NT2/D1 (cell line): ENCODE measurements at regions not wholly inside any gene's neighbourhood (a gene's known extent, or its start where the extent isn't known, plus 50 kb on each side); places are given as distances from the start of the nearest gene placed in this dataset.

Source experiments
- DNase-seq: peaks from one replicate; pipeline ENCODE4 v3.0.0-alpha.2; 2011; ENCODE audit warnings: low read depth, low spot score
- H3K27me3 ChIP-seq: 2 replicates; pipeline ENCODE4 v1.6.0; 2011; ENCODE audit warnings: mild to moderate bottlenecking; ENCODE audit not compliant: insufficient read length, insufficient read depth
- H3K36me3 ChIP-seq: 2 replicates; pipeline ENCODE4 v1.6.1; 2011; ENCODE audit warnings: mild to moderate bottlenecking, low read length, mixed read lengths; ENCODE audit not compliant: insufficient read depth, insufficient read length
- H3K4me1 ChIP-seq: 2 replicates; pipeline ENCODE4 v1.5.1; 2011; ENCODE audit not compliant: insufficient read depth, insufficient read length
- H3K4me3 ChIP-seq: 2 replicates; pipeline ENCODE4 v1.5.1; 2011; ENCODE audit warnings: low read depth; ENCODE audit not compliant: insufficient read length
- H3K9ac ChIP-seq: 2 replicates; pipeline ENCODE4 v1.6.0; 2011; ENCODE audit warnings: low read depth; ENCODE audit not compliant: insufficient read length
- H3K9me3 ChIP-seq: 2 replicates; pipeline ENCODE4 v1.5.1; 2011; ENCODE audit warnings: mild to moderate bottlenecking, low read length; ENCODE audit not compliant: insufficient read depth
- SUZ12 ChIP-seq: IDR thresholded peaks from 2 replicates; pipeline ENCODE4 v1.6.1; 2011; ENCODE audit not compliant: insufficient read length, insufficient read depth; ENCODE audit errors: extremely low read depth
- YY1 ChIP-seq: IDR thresholded peaks from 2 replicates; pipeline ENCODE4 v1.6.1; 2011; ENCODE audit not compliant: insufficient read length, insufficient read depth
- ZNF274 ChIP-seq: IDR thresholded peaks from 2 replicates; pipeline ENCODE4 v1.6.1; 2011; ENCODE audit warnings: mild to moderate bottlenecking, low read depth, low read length

DNA sequence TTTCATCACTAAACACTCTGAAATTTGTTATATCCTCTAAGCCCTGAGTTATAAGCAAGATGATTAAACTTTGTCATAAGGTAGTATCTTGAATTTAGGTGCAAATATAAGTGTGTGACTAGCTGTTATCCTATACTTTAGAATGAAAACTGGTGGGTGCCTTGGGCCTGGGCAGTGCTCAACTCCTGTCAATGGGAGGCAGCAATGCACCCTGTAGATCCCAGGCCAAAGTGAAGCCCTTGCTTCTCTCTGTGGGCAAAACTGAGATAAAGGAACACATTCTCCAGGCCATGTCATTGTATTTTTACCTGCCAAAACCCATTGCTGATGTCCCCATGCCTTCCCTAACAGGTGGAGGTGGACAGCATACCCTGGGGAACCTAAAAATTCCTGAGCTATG, 525.2 kb downstream of the TNS1 start:
- Histone ChIP-seq H3K36me3 (no peaks in the 10 kb centered on the region), H3K9ac (no peak overlapping the region), H3K4me1 (no peaks in the 10 kb centered on the region), H3K9me3 (peaks cover 6% of the 10 kb centered on the region), H3K4me3 (no peak overlapping the region), H3K27me3 (no peaks in the 10 kb centered on the region)
- DNase-seq: no peak
- TF ChIP-seq SUZ12 (no peak), YY1 (no peak), ZNF274 (no peak)

DNA sequence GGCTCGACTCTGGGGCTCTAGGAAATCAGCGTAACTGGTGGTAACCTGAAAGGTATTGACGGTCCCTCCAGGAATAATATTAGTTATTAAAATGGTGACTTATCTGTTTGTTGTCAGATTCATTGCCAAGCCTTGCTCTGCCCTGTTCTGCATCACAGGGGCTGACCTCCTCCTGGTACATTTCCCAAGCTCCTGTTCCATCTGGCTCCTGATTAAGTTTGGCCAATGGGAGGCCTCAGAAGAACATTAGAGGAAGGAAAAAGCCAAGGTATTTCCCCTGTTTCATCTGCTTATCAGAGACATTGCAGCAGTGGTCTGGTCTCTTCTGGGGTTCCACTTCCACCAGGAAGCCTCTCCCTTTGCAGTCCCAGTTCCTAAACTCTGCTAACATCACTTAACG, 527.0 kb downstream of the TNS1 start:
- TF ChIP-seq SUZ12 (no peak), YY1 (no peak)
- Histone ChIP-seq H3K9me3 (peaks cover under 1% of the 10 kb centered on the region; the same call in 1 of the 2 replicates), H3K9ac (no peak overlapping the region), H3K4me1 (no peaks in the 10 kb centered on the region), H3K27me3 (no peaks in the 10 kb centered on the region), H3K36me3 (no peaks in the 10 kb centered on the region), H3K4me3 (no peak overlapping the region)
- no peak for DNase-seq

DNA sequence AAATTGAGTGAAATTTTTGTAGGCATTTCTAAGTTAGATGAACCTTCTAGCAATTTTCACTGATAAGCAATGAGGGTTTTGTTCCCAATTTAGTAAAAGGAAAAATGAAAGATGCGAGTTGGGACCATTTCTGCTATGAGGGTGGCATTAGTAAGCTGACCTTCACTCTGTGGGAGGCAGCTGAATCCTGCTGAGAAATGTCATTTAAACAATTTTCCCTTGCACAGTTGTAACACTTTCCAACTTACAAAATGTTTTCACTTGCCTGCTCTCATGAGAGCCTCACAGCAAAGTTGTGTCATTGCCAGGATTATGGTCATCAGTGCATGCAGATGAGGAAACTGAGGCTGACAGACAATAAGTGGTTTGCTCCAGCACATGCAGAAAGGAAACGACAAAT, 527.7 kb downstream of the TNS1 start:
- TF ChIP-seq SUZ12: no peak
- no peak for TF ChIP-seq ZNF274
- no peak for TF ChIP-seq YY1
- no peak overlapping the region for H3K4me3 ChIP-seq
- H3K27me3 ChIP-seq: no peaks in the 10 kb centered on the region
- H3K9me3 ChIP-seq: no peaks in the 10 kb centered on the region
- DNase-seq: no peak
- no peak overlapping the region for H3K9ac ChIP-seq
- no peaks in the 10 kb centered on the region for H3K36me3 ChIP-seq
- no peaks in the 10 kb centered on the region for H3K4me1 ChIP-seq

DNA sequence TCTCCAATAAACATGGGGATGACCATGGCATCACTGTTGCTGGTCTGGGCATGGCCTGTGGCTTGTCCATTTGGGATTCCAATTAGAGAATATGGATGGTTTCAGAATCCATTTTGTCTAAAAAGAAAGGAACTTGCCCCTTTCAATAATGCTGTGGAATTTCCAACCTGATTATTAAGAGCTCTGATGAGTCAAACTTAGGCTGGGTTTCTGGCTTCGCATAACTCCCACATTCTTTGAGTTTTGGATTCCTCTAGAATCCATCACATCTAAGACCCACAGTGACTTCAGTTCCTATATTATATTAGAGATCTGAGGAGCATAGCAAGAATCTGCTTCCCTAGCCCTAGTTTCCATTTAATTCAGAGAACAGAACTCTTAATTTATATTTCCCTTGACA, 531.5 kb downstream of the TNS1 start:
- no peak for DNase-seq
- no peaks in the 10 kb centered on the region for H3K9me3 ChIP-seq
- no peak for TF ChIP-seq ZNF274
- no peak for TF ChIP-seq YY1
- no peak for TF ChIP-seq SUZ12
- no peak overlapping the region for H3K9ac ChIP-seq
- H3K36me3 ChIP-seq: no peaks in the 10 kb centered on the region
- H3K4me1 ChIP-seq: no peaks in the 10 kb centered on the region
- H3K27me3 ChIP-seq: no peaks in the 10 kb centered on the region
- H3K4me3 ChIP-seq: no peak overlapping the region

DNA sequence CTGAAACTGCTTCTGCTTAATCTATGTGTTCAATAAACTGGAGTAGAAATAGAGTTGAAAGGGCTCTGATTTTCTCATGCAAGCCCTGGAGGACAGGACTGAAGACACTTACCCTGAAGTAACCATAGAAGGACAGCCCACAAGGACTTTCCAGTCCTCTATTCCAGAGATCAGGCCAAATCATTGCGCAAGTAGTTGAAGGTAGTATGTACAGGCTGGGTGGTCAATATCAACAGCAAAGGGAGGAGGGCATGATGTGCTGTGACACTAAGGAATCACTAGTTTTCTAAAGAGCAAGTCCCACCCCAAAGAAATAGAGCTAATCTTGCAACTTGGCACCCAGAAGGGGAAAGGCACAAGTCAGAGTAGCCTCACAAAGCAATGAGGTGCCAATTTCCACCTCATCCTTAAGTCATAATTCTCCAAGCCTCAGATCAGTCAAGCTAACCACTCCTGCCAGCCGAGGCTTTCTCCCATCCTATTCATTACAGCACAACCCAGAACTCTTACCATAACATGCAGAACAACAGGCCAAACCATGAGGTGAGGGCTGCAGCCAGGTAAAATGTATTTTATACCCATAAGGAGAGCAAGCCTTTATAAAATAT, 533.5 kb downstream of the TNS1 start:
- Histone ChIP-seq H3K4me3 (no peak overlapping the region), H3K9ac (no peak overlapping the region), H3K27me3 (no peaks in the 10 kb centered on the region), H3K4me1 (no peaks in the 10 kb centered on the region), H3K36me3 (no peaks in the 10 kb centered on the region), H3K9me3 (no peaks in the 10 kb centered on the region)
- DNase-seq: no peak
- TF ChIP-seq YY1 (no peak), SUZ12 (no peak), ZNF274 (no peak)

DNA sequence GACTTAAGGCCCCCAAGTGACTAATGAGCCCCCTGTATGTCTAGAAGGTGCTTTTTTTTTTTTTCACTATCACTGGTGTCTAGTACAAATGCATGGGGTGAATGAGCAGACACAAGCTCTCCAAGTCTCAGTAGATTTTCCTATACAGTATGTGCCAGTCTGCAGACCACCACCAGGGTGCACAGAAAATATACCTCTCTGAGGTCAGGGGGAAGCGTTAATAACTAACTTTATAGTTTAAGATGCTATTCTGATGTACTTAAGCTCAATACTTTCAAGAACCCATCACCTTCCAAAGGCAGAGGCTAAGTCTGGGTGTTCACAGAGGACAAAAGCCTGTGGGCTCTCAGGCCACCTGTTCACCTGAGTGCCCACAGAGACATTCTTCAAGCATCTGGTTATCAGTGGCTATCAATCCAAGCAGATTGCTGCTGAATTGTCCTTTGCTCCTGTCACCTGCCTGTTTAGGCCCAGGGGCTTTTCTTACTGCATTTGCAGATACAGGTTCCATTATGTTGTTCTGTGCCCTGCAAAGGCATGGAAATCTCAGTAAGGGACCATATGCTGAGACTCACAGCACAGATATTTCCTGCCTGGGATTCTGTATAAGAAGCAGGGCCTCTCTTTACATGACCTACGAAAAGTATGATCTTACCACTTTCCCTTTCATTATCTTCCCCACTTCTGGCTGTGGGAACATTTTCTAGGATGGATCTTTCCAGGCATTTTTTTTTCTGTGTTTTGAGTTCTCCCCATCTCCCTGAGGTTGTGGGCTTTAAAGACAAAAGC, 534.6 kb downstream of the TNS1 start:
- H3K9ac ChIP-seq: no peak overlapping the region
- H3K4me3 ChIP-seq: no peak overlapping the region
- TF ChIP-seq ZNF274: no peak
- no peak for TF ChIP-seq YY1
- no peak for TF ChIP-seq SUZ12
- no peaks in the 10 kb centered on the region for H3K4me1 ChIP-seq
- H3K27me3 ChIP-seq: no peaks in the 10 kb centered on the region
- H3K9me3 ChIP-seq: no peaks in the 10 kb centered on the region
- DNase-seq: no peak
- H3K36me3 ChIP-seq: no peaks in the 10 kb centered on the region

DNA sequence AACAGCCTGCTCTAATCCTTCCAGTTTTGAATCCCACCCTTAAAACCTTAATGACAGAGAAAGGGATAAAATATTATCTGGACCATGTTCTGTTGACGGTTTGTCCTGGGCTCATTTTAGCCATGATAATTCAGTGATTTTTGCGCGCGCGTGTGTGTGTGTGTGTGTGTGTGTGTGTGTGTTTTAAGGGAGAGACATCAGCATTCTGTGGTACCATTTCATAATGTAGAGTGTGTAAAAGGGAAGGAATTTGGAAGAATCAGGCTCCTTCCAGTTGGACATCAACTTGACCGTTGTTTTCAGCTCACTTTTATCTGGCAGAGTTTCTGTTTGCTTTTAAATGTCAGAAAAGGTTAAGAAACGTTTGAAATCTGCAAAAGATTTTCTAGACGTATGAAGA, 535.5 kb downstream of the TNS1 start:
- H3K9me3 ChIP-seq: no peaks in the 10 kb centered on the region
- H3K9ac ChIP-seq: no peak overlapping the region
- TF ChIP-seq ZNF274: no peak
- TF ChIP-seq YY1: no peak
- no peak for TF ChIP-seq SUZ12
- H3K36me3 ChIP-seq: no peaks in the 10 kb centered on the region
- no peaks in the 10 kb centered on the region for H3K27me3 ChIP-seq
- no peak for DNase-seq
- H3K4me1 ChIP-seq: no peaks in the 10 kb centered on the region
- H3K4me3 ChIP-seq: no peak overlapping the region

DNA sequence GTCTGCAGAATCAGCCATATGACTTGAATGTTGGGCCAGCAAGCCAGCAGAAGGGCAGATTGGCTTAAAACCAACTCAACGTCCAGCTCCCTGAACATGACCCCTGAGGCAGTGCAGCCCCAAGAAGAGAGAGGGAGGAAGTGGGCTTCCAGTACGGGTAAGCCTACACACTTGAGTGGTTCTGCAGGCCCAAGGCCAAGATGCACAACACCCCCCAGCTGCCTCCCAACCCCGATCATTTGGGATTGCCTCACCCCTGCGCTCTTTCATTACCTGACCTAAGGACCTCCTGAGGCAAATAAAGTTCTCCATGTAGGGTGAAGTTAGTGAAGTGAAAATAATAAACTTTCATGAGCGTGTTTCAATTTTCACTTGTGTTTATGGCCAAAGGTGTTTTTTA, 536.0 kb downstream of the TNS1 start:
- Histone ChIP-seq H3K4me1 (no peaks in the 10 kb centered on the region), H3K9ac (no peak overlapping the region), H3K36me3 (no peaks in the 10 kb centered on the region), H3K4me3 (no peak overlapping the region), H3K27me3 (no peaks in the 10 kb centered on the region), H3K9me3 (no peaks in the 10 kb centered on the region)
- no peak for DNase-seq
- TF ChIP-seq SUZ12: no peak
- TF ChIP-seq YY1: no peak
- TF ChIP-seq ZNF274: no peak
